GM23338 (cell line): ENCODE measurements at regions not wholly inside any gene's neighbourhood (a gene's known extent, or its start where the extent isn't known, plus 50 kb on each side); places are given as distances from the start of the nearest gene placed in this dataset.

Experiments used
- POLR2AphosphoS5 ChIP-seq: IDR thresholded peaks from 2 replicates; pipeline ENCODE4 v1.6.1; 2016; ENCODE audit warnings: antibody characterized with exemption, low read depth
- REST ChIP-seq: IDR thresholded peaks from one replicate; pipeline ENCODE4 v1.6.1; 2018; ENCODE audit warnings: antibody characterized with exemption; ENCODE audit not compliant: unreplicated experiment
- TF ChIP-seq, protein P1 (sequence below), 2 experiments: fragments of 200-600 bp in 1 of 2; sonication (generic) in 1 of 2; conservative IDR thresholded peaks; 2 replicates each; pipeline versions ENCODE4 v1.5.1 to v1.6.1; 2016 to 2017; ENCODE audit warnings: antibody characterized with exemption in 2 of 2, low read depth in 2 of 2, mild to moderate bottlenecking in 2 of 2, moderate library complexity in 1 of 2

DNA sequence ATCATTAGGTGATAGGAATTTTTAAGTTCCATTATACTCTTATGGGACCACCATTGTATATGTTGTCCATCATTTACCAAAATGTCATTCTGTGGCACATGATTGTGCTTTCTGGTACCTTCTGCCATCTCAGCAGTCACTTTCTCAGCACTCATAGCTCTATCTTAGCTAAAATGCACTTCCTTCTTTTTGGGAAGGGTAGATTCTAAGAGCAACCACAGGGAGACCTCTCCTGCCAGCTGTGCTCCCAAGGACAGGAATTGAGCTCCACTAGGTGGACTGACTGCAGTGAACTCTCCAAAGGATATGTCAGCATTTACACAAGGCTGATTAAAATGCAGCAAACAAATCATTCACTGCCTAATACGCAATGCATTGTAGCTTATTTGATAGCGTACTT, 91.8 kb upstream of the OBI1 start:
- TF ChIP-seq, protein P1, sequence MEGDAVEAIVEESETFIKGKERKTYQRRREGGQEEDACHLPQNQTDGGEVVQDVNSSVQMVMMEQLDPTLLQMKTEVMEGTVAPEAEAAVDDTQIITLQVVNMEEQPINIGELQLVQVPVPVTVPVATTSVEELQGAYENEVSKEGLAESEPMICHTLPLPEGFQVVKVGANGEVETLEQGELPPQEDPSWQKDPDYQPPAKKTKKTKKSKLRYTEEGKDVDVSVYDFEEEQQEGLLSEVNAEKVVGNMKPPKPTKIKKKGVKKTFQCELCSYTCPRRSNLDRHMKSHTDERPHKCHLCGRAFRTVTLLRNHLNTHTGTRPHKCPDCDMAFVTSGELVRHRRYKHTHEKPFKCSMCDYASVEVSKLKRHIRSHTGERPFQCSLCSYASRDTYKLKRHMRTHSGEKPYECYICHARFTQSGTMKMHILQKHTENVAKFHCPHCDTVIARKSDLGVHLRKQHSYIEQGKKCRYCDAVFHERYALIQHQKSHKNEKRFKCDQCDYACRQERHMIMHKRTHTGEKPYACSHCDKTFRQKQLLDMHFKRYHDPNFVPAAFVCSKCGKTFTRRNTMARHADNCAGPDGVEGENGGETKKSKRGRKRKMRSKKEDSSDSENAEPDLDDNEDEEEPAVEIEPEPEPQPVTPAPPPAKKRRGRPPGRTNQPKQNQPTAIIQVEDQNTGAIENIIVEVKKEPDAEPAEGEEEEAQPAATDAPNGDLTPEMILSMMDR (conservative IDR thresholded peaks at IDR 0.05; ENCODE audit: low read depth in 2 of 2) = no peak
- TF ChIP-seq POLR2AphosphoS5 (no peak), REST (no peak)
